ENCODE measurements at regions not wholly inside any gene's neighbourhood (a gene's known extent, or its start where the extent isn't known, plus 50 kb on each side); places are given as distances from the start of the nearest gene placed in this dataset.
"Not testable (repeated sequence)": the region's sequence is repeated elsewhere in the genome, so short reads cannot be mapped to it uniquely, and the experiment has no call there.

- TF ChIP-seq CTCF (IDR thresholded peaks at IDR 0.05): no peak
- DNase-seq (ENCODE audit: extremely low spot score, unreplicated experiment): no peak
- no peaks in the 10 kb centered on the region for H3K4me1 Mint-ChIP-seq (ENCODE audit: unreplicated experiment)
- peaks cover 17% of the 10 kb centered on the region for H3K9me3 Mint-ChIP-seq (ENCODE audit: unreplicated experiment)
- no peak overlapping the region for H3K27ac Mint-ChIP-seq (ENCODE audit: unreplicated experiment)
- H3K36me3 Mint-ChIP-seq (ENCODE audit: unreplicated experiment): no peaks in the 10 kb centered on the region
- no peaks in the 10 kb centered on the region for H3K27me3 Mint-ChIP-seq (ENCODE audit: unreplicated experiment)
- no peak overlapping the region for H3K4me3 Mint-ChIP-seq (ENCODE audit: unreplicated experiment)
Measured at GRCh38 chr3:135596563-135596962, 369.0 kb upstream of the PPP2R3A start.

- Mint-ChIP-seq H3K9me3 (ENCODE audit: unreplicated experiment) (peaks cover 4% of the 10 kb centered on the region), H3K4me3 (ENCODE audit: unreplicated experiment) (no peak overlapping the region), H3K4me1 (ENCODE audit: unreplicated experiment) (no peaks in the 10 kb centered on the region), H3K27me3 (ENCODE audit: unreplicated experiment) (no peaks in the 10 kb centered on the region), H3K36me3 (ENCODE audit: unreplicated experiment) (no peaks in the 10 kb centered on the region), H3K27ac (ENCODE audit: unreplicated experiment) (no peak overlapping the region)
- no peak for TF ChIP-seq CTCF (IDR thresholded peaks at IDR 0.05)
- DNase-seq (ENCODE audit: extremely low spot score, unreplicated experiment): no peak
Measured at GRCh38 chr3:135597855-135598254, 367.7 kb upstream of the PPP2R3A start.

GRCh38 chr3:135598597-135598996 lies 366.9 kb upstream of the PPP2R3A start:
- H3K27me3 Mint-ChIP-seq (ENCODE audit: unreplicated experiment): no peaks in the 10 kb centered on the region
- no peak overlapping the region for H3K27ac Mint-ChIP-seq (ENCODE audit: unreplicated experiment)
- no peaks in the 10 kb centered on the region for H3K4me1 Mint-ChIP-seq (ENCODE audit: unreplicated experiment)
- no peak overlapping the region for H3K4me3 Mint-ChIP-seq (ENCODE audit: unreplicated experiment)
- TF ChIP-seq CTCF (IDR thresholded peaks at IDR 0.05): no peak
- no peak for DNase-seq (ENCODE audit: extremely low spot score, unreplicated experiment)
- H3K9me3 Mint-ChIP-seq (ENCODE audit: unreplicated experiment): peaks cover 3% of the 10 kb centered on the region
- no peaks in the 10 kb centered on the region for H3K36me3 Mint-ChIP-seq (ENCODE audit: unreplicated experiment)

GRCh38 chr3:135604512-135604911 lies 361.0 kb upstream of the PPP2R3A start:
- H3K36me3 Mint-ChIP-seq (ENCODE audit: unreplicated experiment); H3K27ac Mint-ChIP-seq (ENCODE audit: unreplicated experiment); H3K4me1 Mint-ChIP-seq (ENCODE audit: unreplicated experiment); H3K9me3 Mint-ChIP-seq (ENCODE audit: unreplicated experiment); DNase-seq (ENCODE audit: extremely low spot score, unreplicated experiment); H3K27me3 Mint-ChIP-seq (ENCODE audit: unreplicated experiment); H3K4me3 Mint-ChIP-seq (ENCODE audit: unreplicated experiment): not testable (repeated sequence)

GRCh38 chr3:135618123-135618522 lies 347.4 kb upstream of the PPP2R3A start:
- no peaks in the 10 kb centered on the region for H3K36me3 Mint-ChIP-seq (ENCODE audit: unreplicated experiment)
- H3K27ac Mint-ChIP-seq (ENCODE audit: unreplicated experiment): no peak overlapping the region
- no peaks in the 10 kb centered on the region for H3K9me3 Mint-ChIP-seq (ENCODE audit: unreplicated experiment)
- H3K27me3 Mint-ChIP-seq (ENCODE audit: unreplicated experiment): no peaks in the 10 kb centered on the region
- DNase-seq (ENCODE audit: extremely low spot score, unreplicated experiment): no peak
- TF ChIP-seq CTCF (IDR thresholded peaks at IDR 0.05): no peak
- H3K4me1 Mint-ChIP-seq (ENCODE audit: unreplicated experiment): no peaks in the 10 kb centered on the region
- H3K4me3 Mint-ChIP-seq (ENCODE audit: unreplicated experiment): no peak overlapping the region

All from osteocyte (in vitro differentiated cells).